ENCODE measurements at regions not wholly inside any gene's neighbourhood (a gene's known extent, or its start where the extent isn't known, plus 50 kb on each side); places are given as distances from the start of the nearest gene placed in this dataset.

DNA sequence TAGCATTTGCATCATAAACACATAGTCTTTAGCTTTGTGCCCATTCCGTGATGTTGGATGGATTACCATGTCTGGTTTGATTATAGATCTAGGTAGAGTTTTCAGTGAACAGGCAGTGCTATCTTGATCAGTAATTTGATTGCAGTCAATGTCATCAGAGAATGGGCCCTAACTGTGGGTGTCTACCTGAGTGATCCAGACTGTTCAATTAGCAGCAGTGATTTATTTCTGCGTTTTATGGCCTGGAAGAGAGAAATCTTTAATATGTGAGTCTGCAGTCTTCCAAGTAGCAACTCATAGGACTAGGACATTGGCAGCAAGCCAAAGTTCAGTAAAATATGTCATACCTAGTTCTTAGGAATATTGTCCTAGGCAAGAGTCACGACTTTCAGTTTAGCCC, 80.3 kb downstream of the CASP12 start:
- TF ChIP-seq, protein P1, sequence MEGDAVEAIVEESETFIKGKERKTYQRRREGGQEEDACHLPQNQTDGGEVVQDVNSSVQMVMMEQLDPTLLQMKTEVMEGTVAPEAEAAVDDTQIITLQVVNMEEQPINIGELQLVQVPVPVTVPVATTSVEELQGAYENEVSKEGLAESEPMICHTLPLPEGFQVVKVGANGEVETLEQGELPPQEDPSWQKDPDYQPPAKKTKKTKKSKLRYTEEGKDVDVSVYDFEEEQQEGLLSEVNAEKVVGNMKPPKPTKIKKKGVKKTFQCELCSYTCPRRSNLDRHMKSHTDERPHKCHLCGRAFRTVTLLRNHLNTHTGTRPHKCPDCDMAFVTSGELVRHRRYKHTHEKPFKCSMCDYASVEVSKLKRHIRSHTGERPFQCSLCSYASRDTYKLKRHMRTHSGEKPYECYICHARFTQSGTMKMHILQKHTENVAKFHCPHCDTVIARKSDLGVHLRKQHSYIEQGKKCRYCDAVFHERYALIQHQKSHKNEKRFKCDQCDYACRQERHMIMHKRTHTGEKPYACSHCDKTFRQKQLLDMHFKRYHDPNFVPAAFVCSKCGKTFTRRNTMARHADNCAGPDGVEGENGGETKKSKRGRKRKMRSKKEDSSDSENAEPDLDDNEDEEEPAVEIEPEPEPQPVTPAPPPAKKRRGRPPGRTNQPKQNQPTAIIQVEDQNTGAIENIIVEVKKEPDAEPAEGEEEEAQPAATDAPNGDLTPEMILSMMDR (IDR thresholded peaks at IDR 0.05), result no peak
- no peak overlapping the region for H3K27ac ChIP-seq
- DNase-seq (ENCODE audit: low spot score), result no peak
- no peak overlapping the region for H3K4me3 ChIP-seq

DNA sequence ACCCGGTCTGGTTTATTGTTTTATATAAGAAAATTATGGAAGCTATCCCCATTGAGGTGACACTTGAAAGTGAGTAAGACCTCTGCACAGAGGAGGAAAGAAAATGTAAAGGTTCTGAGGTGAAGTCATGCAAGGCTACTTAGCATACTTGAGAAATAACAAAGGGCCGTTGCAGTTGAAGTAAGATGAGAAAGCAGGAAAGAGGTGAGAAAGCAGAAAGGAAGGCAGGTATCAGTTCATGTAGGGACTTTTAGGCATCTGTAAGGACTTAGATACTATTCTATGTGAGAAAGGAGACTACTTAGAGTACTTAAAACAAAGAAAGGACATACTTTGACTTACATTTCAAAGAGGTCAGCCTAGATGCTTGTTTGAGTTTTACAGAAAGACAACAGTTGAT, 84.7 kb downstream of the CASP12 start:
- Histone ChIP-seq H3K4me3 (no peak overlapping the region), H3K27ac (no peak overlapping the region)
- no peak for DNase-seq (ENCODE audit: low spot score)
- TF ChIP-seq, protein P1 (IDR thresholded peaks at IDR 0.05), result no peak

DNA sequence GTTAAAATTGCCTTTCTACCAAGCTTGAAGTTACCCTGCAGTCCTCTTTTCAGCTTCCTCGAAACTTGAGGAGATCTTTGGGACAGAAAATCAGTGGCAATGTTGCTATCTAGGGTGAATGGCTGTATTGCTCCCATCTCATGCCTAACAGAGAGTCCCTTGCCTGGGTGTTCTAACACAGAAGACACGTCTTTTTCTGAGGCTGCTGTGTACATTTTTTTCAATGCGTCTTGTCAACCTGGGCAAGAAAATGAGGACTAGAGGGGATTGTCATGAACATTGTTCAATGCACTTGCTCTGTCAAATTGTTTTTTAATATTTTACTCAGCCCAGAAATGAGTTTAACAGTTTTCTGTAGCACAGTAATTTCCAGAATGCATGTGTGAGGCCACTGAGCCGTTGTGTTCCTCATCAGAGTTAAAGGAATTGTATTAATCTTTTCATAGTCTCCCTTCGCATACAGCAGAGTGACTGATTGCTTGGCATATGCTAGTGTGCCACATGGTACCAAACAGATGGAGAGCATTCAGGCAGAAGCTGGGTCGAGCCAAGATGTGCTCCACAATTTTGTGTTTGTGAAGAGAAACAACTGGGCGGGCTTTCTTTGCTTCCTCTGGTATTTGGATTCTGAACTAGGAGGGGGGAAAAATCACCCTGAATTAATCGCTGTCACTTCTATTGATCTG, 86.0 kb downstream of the CASP12 start:
- H3K4me3 ChIP-seq, result no peak overlapping the region
- no peak overlapping the region for H3K27ac ChIP-seq
- no peak for DNase-seq (ENCODE audit: low spot score)
- TF ChIP-seq, protein P1 (IDR thresholded peaks at IDR 0.05), result no peak

DNA sequence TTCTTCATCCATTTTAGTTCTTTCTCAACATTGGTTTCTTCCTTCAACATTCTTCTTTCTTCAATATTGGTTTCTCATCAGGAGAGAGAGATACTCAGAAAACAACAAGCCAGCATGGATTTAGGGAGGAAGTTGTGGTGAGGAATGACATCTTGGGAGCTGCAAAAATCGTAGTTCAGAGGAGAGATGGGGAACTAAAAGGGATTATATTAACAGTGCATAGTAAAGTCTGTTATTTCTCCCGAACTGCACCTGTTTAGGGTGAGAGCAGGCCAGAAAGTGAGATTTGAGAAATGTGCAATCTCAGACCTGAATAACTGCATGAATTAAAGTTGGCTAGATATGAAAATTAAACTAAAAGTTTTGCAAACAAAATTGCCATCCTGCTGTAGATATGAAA, 94.5 kb downstream of the CASP12 start:
- no peak for DNase-seq (ENCODE audit: low spot score)
- TF ChIP-seq, protein P1 (IDR thresholded peaks at IDR 0.05), result no peak
- Histone ChIP-seq H3K4me3 (no peak overlapping the region), H3K27ac (no peak overlapping the region)

DNA sequence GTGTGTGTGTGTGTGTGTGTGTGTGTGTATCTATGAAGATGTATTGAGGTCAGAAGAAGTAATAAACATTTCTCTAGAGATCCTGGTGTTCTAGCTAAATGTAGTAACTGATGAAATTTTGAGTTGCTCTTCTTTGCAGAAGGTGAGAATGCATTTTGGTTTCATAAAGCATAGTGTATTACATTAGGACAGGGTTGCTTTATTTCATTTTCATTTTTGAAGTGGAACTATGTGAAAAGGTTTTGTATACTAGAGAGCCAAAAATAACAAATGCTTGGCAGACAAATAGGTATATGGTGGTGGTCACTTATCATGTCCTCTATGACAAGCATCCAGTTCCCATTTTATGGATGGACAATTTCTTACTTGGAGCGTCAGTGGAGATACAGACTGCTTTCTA, 99.0 kb downstream of the CASP12 start:
- H3K27ac ChIP-seq, result no peak overlapping the region
- H3K4me3 ChIP-seq, result no peak overlapping the region
- TF ChIP-seq, protein P1 (IDR thresholded peaks at IDR 0.05), result no peak
- DNase-seq (ENCODE audit: low spot score), result no peak

DNA sequence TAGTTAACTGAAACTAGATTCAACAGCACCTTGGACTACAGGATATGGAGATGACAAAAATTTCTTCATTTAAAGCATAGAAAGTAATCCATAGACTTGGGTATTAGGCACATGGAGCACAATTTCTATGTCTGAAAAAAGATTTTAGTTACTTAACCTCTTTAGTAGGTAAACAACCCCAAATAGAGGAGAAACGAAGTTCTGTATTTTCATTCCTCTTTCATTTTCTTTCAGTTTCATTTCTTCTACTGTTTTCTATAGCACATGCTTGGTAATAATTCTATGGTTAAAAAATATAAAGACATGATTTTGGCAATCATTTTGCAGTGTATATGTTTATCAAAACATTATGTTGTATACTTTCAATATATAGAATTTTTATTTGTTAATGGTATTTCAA, 99.5 kb downstream of the CASP12 start:
- TF ChIP-seq, protein P1 (IDR thresholded peaks at IDR 0.05), result no peak
- peak overlapping the region; percentile 41 for H3K4me3 ChIP-seq
- no peak for DNase-seq (ENCODE audit: low spot score)
- peak overlapping the region in 1 of 2 donors; percentile 9 for H3K27ac ChIP-seq

DNA sequence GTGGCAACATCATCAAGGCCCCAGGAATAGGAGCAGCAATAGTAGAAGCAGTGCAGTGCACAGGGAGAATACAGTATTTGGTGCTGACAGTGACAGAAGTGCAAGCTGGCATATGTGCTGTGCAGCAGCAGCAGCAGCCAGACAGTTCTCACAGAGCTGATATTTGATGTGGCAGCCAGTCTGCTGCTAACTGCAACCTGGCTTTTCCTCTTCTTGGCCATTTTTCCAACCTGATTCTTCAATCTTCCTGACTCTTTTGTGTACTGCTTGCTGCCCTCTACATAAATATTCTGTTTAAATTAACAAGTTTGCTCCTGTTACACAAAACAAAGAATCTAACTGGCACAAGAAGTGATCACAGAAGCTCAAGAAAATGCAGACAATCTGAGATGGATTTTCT, 102.0 kb downstream of the CASP12 start:
- H3K4me3 ChIP-seq, result no peak overlapping the region
- TF ChIP-seq, protein P1 (IDR thresholded peaks at IDR 0.05), result no peak

More for the DNA sequence above, 102.0 kb downstream of the CASP12 start:
- no peak for DNase-seq (ENCODE audit: low spot score)
- no peak overlapping the region for H3K27ac ChIP-seq

Data from coronary artery (tissue), 2 donors.